ENCODE measurements at regions not wholly inside any gene's neighbourhood (a gene's known extent, or its start where the extent isn't known, plus 50 kb on each side); places are given as distances from the start of the nearest gene placed in this dataset.

DNA sequence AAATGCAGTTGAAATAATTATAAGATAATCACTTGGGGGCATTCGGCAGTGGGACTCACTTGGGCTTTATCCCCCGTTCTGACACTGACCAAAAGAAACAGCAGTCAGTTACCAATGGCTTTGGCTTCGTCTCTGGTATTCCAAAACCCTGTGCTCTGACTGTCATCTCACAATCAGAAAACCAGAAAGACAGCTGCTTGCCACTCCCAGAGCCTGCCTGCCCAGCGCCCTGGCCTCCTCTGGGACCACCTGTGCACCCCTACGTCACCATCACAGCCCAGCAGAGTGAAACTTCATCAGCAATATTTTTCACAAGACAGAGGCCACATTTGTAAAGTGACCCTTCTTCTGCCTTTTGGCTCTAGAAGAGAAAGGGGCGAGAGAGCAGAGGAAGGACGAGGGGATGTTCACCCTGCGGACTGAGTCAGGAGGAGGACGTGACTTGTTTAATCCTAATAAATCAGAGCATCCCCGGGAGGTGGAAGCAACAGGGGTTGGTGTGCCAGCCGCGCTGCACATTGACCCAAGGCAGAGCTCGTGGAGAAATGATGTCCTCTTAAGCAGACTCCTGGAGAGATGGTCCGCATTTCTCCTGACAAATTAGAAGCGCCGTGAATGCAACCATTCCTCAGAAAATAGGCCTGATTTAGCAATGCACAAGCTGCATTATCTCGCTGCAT, 397.8 kb upstream of the ZNF507 start:
- H3K9me3 ChIP-seq (ENCODE audit: control insufficient read depth, low read length), result no peaks in the 10 kb centered on the region
- no peaks in the 10 kb centered on the region for H3K36me3 ChIP-seq (ENCODE audit: control insufficient read depth, insufficient read depth, low read length)
- no peak overlapping the region for H3K4me3 ChIP-seq (ENCODE audit: insufficient read depth, low read depth, low read length, poor library complexity, severe bottlenecking)
- no peak for DNase-seq
- H3K4me1 ChIP-seq (ENCODE audit: control insufficient read depth, insufficient read depth, low read length, poor library complexity, severe bottlenecking), result no peaks in the 10 kb centered on the region
- no peaks in the 10 kb centered on the region for H3K27me3 ChIP-seq (replicated peaks; ENCODE audit: control insufficient read depth, insufficient read depth, low read length, poor library complexity, severe bottlenecking)
- no peak overlapping the region for H3K27ac ChIP-seq (ENCODE audit: insufficient read depth, low read length, poor library complexity, severe bottlenecking)

DNA sequence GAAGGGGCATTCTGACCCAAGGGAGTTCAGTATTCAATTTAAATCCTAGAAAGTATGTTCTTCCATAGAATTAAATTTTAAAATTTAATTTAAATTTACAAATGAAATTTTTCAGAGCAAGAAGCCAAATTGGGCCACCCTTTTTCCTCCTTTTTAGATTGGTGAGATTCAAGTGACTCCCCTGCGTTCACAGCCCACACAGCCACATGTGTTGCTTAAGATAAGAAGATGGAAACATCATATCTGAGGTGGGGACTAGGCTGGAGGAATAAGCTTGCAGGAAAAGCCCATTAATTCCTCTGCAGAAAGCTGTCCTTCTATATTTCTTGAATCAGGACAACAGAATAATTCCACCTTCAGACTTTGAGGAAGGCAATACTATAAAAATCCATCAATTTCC, 392.7 kb upstream of the ZNF507 start:
- no peaks in the 10 kb centered on the region for H3K36me3 ChIP-seq (ENCODE audit: control insufficient read depth, insufficient read depth, low read length)

DNA sequence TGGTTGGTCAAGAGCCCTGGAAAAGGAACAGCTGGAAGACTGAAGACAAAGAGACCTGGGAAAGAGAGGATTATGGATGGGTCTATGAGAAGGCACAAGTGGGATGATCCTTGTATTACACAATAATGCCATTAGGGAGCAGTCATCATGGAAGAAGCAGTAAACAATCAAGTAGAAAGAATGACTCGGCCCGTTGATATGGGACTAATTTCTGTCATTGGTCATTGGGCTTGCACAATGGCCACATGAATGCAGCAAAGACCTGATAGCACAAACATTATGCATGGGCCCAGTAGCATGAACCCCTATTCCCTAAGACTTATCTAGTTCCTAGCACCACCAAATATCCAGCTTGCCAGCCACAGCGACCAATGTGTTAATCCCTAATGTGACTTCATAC, 390.3 kb upstream of the ZNF507 start:
- no peaks in the 10 kb centered on the region for H3K4me1 ChIP-seq (ENCODE audit: control insufficient read depth, insufficient read depth, low read length, poor library complexity, severe bottlenecking)
- DNase-seq, result no peak
- no peak overlapping the region for H3K27ac ChIP-seq (ENCODE audit: insufficient read depth, low read length, poor library complexity, severe bottlenecking)
- H3K36me3 ChIP-seq (ENCODE audit: control insufficient read depth, insufficient read depth, low read length), result no peaks in the 10 kb centered on the region
- H3K27me3 ChIP-seq (replicated peaks; ENCODE audit: control insufficient read depth, insufficient read depth, low read length, poor library complexity, severe bottlenecking), result no peaks in the 10 kb centered on the region
- no peaks in the 10 kb centered on the region for H3K9me3 ChIP-seq (ENCODE audit: control insufficient read depth, low read length)
- no peak overlapping the region for H3K4me3 ChIP-seq (ENCODE audit: insufficient read depth, low read depth, low read length, poor library complexity, severe bottlenecking)

More for the DNA sequence above, 392.7 kb upstream of the ZNF507 start:
- Histone ChIP-seq H3K9me3 (ENCODE audit: control insufficient read depth, low read length) (no peaks in the 10 kb centered on the region), H3K4me1 (ENCODE audit: control insufficient read depth, insufficient read depth, low read length, poor library complexity, severe bottlenecking) (no peaks in the 10 kb centered on the region), H3K27ac (ENCODE audit: insufficient read depth, low read length, poor library complexity, severe bottlenecking) (no peak overlapping the region), H3K4me3 (ENCODE audit: insufficient read depth, low read depth, low read length, poor library complexity, severe bottlenecking) (no peak overlapping the region), H3K27me3 (replicated peaks; ENCODE audit: control insufficient read depth, insufficient read depth, low read length, poor library complexity, severe bottlenecking) (no peaks in the 10 kb centered on the region)
- DNase-seq, result no peak

DNA sequence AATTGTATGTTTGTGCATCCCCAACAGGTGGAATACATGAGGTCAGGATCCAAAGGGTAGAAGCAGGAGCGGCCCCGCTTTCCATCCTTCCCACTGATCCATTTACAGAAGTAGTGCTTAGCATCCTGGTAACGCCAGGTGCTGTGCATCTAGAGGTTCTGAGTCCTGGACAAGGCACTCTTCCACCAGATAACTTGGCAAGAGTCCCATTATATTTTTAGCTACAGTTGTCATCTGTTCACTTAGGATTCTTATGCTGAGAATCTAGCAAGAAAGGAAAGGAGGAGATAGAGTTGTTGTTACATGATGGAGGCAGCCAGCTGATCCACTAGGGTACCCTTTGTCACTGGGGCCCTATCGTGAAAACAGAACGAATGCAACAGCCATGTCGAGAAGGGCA, 389.5 kb upstream of the ZNF507 start:
- H3K9me3 ChIP-seq (ENCODE audit: control insufficient read depth, low read length), result no peaks in the 10 kb centered on the region
- DNase-seq, result no peak
- no peaks in the 10 kb centered on the region for H3K4me1 ChIP-seq (ENCODE audit: control insufficient read depth, insufficient read depth, low read length, poor library complexity, severe bottlenecking)

DNA sequence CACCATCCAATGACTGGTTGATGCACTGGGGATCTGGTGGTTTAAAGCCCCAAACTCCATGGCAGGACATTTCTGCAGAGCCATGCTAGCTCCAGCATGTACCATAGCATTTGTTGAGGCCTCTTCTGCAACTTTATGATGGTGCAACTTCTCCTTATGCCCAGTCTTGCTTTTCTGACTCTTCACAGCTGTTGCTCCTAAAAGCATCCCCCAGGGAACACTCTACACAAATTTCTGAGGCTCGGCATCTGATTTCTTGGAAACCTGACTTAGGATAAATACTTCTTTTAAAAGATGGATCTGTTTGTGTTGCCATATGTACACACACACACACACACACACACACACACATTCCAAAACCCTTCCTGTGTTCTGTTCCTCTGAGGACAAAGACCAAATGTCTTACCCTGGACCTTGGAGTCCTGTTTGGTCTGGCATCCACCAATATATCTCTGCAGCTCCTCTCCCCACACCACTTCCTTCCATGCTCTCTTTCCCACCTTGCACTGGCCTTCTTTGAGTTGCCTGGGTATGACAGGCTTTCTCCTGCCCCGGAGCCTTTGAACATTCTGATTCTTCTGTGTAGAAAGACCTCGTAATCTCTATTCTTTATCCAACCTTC, 388.5 kb upstream of the ZNF507 start:
- no peak overlapping the region for H3K4me3 ChIP-seq (ENCODE audit: insufficient read depth, low read depth, low read length, poor library complexity, severe bottlenecking)
- no peaks in the 10 kb centered on the region for H3K36me3 ChIP-seq (ENCODE audit: control insufficient read depth, insufficient read depth, low read length)
- no peak for DNase-seq
- no peak overlapping the region for H3K27ac ChIP-seq (ENCODE audit: insufficient read depth, low read length, poor library complexity, severe bottlenecking)
- no peaks in the 10 kb centered on the region for H3K4me1 ChIP-seq (ENCODE audit: control insufficient read depth, insufficient read depth, low read length, poor library complexity, severe bottlenecking)
- no peaks in the 10 kb centered on the region for H3K27me3 ChIP-seq (replicated peaks; ENCODE audit: control insufficient read depth, insufficient read depth, low read length, poor library complexity, severe bottlenecking)
- no peaks in the 10 kb centered on the region for H3K9me3 ChIP-seq (ENCODE audit: control insufficient read depth, low read length)

More for the DNA sequence above, 389.5 kb upstream of the ZNF507 start:
- Histone ChIP-seq H3K4me3 (ENCODE audit: insufficient read depth, low read depth, low read length, poor library complexity, severe bottlenecking) (no peak overlapping the region), H3K27ac (ENCODE audit: insufficient read depth, low read length, poor library complexity, severe bottlenecking) (no peak overlapping the region), H3K36me3 (ENCODE audit: control insufficient read depth, insufficient read depth, low read length) (no peaks in the 10 kb centered on the region), H3K27me3 (replicated peaks; ENCODE audit: control insufficient read depth, insufficient read depth, low read length, poor library complexity, severe bottlenecking) (no peaks in the 10 kb centered on the region)

DNA sequence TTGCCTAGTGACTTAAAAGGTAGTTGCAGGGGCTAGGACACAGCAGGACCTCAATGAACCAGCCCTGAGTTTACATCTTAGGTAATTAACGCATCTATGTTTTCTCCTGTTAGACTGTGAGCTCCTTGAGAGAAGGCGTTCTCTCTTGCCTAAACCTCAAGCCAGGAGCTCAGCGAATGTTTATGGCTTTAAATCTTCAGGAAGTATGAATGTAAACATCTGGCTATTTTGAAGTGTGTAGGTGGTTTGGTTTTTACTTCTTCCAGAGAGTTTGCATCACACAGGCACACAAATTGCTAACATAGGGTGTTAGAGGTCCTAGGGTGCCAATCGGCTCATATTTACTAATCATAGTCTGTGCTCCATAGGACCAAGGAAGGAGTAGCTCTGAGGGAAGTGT, 387.7 kb upstream of the ZNF507 start:
- Histone ChIP-seq H3K27me3 (replicated peaks; ENCODE audit: control insufficient read depth, insufficient read depth, low read length, poor library complexity, severe bottlenecking) (no peaks in the 10 kb centered on the region), H3K27ac (ENCODE audit: insufficient read depth, low read length, poor library complexity, severe bottlenecking) (no peak overlapping the region), H3K36me3 (ENCODE audit: control insufficient read depth, insufficient read depth, low read length) (no peaks in the 10 kb centered on the region), H3K4me3 (ENCODE audit: insufficient read depth, low read depth, low read length, poor library complexity, severe bottlenecking) (no peak overlapping the region), H3K9me3 (ENCODE audit: control insufficient read depth, low read length) (no peaks in the 10 kb centered on the region), H3K4me1 (ENCODE audit: control insufficient read depth, insufficient read depth, low read length, poor library complexity, severe bottlenecking) (no peaks in the 10 kb centered on the region)
- DNase-seq, result no peak

DNA sequence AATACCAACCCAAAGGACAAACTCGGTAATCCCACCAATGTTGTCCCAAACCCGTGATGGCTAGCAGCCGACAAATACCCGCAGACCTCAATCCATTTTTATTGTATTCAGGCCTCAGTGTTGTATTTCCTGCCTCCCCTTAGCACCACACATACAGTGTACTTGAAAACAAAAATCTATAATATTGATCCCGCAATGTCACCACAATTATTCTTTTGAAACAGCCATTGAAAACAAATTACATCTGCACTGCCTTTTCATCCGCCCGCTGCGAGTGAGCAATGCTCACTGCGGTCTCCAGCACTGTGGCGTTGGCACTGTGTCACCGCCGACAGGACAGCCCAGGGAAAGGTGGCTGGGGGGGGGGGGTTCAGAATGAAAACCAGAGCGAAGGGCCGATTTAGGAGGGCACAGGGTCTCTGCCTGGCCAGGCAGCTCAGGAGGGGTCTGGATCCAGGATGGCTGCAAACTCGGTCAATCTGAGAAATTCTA, 385.8 kb upstream of the ZNF507 start:
- no peak for DNase-seq
- H3K4me1 ChIP-seq (ENCODE audit: control insufficient read depth, insufficient read depth, low read length, poor library complexity, severe bottlenecking), result no peaks in the 10 kb centered on the region
- no peaks in the 10 kb centered on the region for H3K27me3 ChIP-seq (replicated peaks; ENCODE audit: control insufficient read depth, insufficient read depth, low read length, poor library complexity, severe bottlenecking)
- no peaks in the 10 kb centered on the region for H3K9me3 ChIP-seq (ENCODE audit: control insufficient read depth, low read length)
- no peak overlapping the region for H3K27ac ChIP-seq (ENCODE audit: insufficient read depth, low read length, poor library complexity, severe bottlenecking)
- no peak overlapping the region for H3K4me3 ChIP-seq (ENCODE audit: insufficient read depth, low read depth, low read length, poor library complexity, severe bottlenecking)
- no peaks in the 10 kb centered on the region for H3K36me3 ChIP-seq (ENCODE audit: control insufficient read depth, insufficient read depth, low read length)

DNA sequence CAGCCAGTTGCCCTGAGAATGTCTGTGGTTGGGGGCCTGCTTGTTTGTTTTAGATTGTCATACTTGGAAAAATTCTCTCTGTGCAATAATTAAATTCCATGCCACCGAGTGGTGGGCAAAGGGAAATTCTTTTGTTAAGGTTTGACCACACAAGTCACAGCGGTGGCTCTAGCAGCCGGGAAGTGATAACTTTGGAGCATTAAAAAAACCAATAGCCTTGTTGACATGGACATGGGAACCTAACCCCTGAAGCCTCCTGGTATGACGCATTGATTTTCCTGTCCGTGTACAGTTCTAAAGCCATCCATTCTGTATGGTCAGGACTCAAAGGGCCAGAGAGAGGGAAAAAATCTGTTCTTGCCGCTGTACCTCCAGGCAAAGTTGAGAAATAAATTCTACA, 384.9 kb upstream of the ZNF507 start:
- H3K9me3 ChIP-seq (ENCODE audit: control insufficient read depth, low read length), result no peaks in the 10 kb centered on the region
- H3K4me1 ChIP-seq (ENCODE audit: control insufficient read depth, insufficient read depth, low read length, poor library complexity, severe bottlenecking), result no peaks in the 10 kb centered on the region
- DNase-seq, result no peak
- no peak overlapping the region for H3K4me3 ChIP-seq (ENCODE audit: insufficient read depth, low read depth, low read length, poor library complexity, severe bottlenecking)
- no peak overlapping the region for H3K27ac ChIP-seq (ENCODE audit: insufficient read depth, low read length, poor library complexity, severe bottlenecking)
- H3K36me3 ChIP-seq (ENCODE audit: control insufficient read depth, insufficient read depth, low read length), result no peaks in the 10 kb centered on the region
- no peaks in the 10 kb centered on the region for H3K27me3 ChIP-seq (replicated peaks; ENCODE audit: control insufficient read depth, insufficient read depth, low read length, poor library complexity, severe bottlenecking)

DNA sequence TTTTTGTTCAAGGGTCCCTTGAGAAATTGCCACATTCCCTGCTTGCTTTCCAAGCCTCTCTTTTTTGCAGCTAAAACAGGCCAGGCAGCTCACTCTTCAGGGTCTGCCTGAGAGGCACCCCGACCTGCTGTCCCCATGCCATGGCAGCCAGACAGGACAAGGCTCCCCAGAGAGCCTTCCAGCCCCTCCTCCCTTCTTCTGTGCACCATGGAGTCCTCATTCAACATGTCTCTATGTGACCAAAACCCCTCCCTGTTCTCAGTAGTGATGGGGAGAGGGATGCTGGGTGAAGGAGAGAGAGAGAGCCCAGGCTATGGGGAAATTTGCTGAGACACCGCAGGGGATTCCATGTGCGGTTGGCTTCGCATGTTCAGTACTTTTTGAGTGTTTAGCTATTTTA, 384.2 kb upstream of the ZNF507 start:
- H3K36me3 ChIP-seq (ENCODE audit: control insufficient read depth, insufficient read depth, low read length), result no peaks in the 10 kb centered on the region
- no peaks in the 10 kb centered on the region for H3K4me1 ChIP-seq (ENCODE audit: control insufficient read depth, insufficient read depth, low read length, poor library complexity, severe bottlenecking)

DNA sequence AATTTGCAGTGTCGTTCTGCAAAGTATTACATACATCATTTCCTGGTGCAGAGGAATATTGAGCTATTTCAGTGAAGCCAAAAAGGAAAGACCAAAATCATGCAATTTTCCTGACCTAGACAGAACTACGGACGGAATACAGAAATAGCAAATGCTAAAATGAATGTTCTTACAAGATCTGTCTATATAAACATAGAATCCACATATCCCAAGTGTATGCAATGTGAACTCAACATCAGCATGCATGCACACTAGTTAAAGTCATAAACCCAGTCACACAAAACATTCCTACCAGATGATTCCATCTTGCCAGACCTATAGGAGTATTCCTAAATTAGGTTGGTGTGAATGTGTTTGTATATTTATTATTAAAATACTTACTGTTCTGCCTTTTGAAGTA, 383.7 kb upstream of the ZNF507 start:
- no peak for DNase-seq

More for the DNA sequence above, 384.2 kb upstream of the ZNF507 start:
- H3K9me3 ChIP-seq (ENCODE audit: control insufficient read depth, low read length), result no peaks in the 10 kb centered on the region
- H3K27ac ChIP-seq (ENCODE audit: insufficient read depth, low read length, poor library complexity, severe bottlenecking), result no peak overlapping the region
- no peaks in the 10 kb centered on the region for H3K27me3 ChIP-seq (replicated peaks; ENCODE audit: control insufficient read depth, insufficient read depth, low read length, poor library complexity, severe bottlenecking)
- DNase-seq, result no peak
- H3K4me3 ChIP-seq (ENCODE audit: insufficient read depth, low read depth, low read length, poor library complexity, severe bottlenecking), result no peak overlapping the region

More for the DNA sequence above, 383.7 kb upstream of the ZNF507 start:
- H3K27me3 ChIP-seq (replicated peaks; ENCODE audit: control insufficient read depth, insufficient read depth, low read length, poor library complexity, severe bottlenecking), result no peaks in the 10 kb centered on the region
- H3K27ac ChIP-seq (ENCODE audit: insufficient read depth, low read length, poor library complexity, severe bottlenecking), result no peak overlapping the region
- no peak overlapping the region for H3K4me3 ChIP-seq (ENCODE audit: insufficient read depth, low read depth, low read length, poor library complexity, severe bottlenecking)
- H3K36me3 ChIP-seq (ENCODE audit: control insufficient read depth, insufficient read depth, low read length), result no peaks in the 10 kb centered on the region
- H3K9me3 ChIP-seq (ENCODE audit: control insufficient read depth, low read length), result no peaks in the 10 kb centered on the region
- H3K4me1 ChIP-seq (ENCODE audit: control insufficient read depth, insufficient read depth, low read length, poor library complexity, severe bottlenecking), result no peaks in the 10 kb centered on the region

Measured in effector memory CD4-positive, alpha-beta T cell (primary cell).